Right renal cortex interstitium (tissue), 3 donors: ENCODE measurements at regions not wholly inside any gene's neighbourhood (a gene's known extent, or its start where the extent isn't known, plus 50 kb on each side); places are given as distances from the start of the nearest gene placed in this dataset.

Source experiments
- DNase-seq, 3 donors: peaks; one replicate each; pipeline ENCODE4 v3.0.0-alpha.2; 2013; ENCODE audit warnings: low read depth in 3 of 3, low spot score in 2 of 3

DNA sequence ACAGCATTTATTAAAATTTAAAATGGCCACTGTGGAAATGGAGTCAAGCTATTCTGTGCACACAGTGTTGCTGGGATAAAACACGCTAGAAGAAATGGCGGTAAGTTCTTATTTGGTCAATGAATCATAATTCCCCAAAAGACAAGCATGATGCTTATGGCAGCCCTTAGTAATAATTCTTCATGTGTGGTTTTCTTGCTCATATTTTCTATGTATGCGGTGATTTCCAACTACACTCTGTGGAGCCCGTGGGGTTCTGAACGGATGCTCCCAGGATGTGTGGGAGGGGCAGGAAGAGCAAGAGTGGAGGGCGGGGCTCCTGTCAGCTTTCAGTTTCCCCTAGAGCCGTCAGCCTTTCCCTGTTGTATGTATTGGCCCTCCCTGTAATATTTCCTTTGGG, 91.7 kb upstream of the RMDN2 start:
- DNase-seq = no peak

DNA sequence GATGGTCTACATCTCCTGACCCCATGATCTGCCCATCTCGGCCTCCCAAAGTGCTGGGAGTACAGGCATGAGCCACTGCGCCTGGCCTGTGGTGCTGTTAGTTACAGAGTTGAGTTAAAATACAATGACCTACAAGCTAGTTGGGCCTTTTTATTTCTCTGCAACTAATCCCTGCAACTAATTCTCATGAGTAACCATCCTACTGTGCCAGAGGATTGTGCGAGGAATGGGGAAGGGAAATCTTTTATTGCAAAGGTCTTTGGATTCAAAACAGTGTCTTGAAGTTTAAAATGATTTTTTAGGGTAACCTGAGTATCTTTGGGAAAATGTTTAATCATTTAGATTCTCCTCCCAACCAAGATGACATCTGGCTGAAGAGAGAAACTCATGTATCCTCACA, 88.8 kb upstream of the RMDN2 start:
- DNase-seq = no peak

DNA sequence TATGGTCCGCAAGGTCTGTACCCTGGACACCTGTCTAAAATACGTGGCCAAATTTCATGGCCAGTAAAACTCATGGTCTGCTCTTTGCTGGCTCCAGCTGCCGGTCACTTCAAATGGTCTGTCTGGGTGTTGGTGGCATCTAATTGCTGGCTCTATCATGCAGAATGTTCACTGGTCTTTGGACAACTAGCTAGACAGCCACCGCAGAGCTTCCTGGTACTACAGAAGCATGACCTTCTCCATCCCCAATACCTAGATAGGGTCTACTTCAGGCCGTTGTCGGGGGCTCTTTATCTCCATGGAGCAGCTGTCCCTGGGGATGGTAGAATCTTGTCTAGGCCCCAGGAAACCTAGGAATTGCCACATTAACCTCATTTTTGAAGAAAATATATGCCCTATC, 88.4 kb upstream of the RMDN2 start:
- DNase-seq = no peak

DNA sequence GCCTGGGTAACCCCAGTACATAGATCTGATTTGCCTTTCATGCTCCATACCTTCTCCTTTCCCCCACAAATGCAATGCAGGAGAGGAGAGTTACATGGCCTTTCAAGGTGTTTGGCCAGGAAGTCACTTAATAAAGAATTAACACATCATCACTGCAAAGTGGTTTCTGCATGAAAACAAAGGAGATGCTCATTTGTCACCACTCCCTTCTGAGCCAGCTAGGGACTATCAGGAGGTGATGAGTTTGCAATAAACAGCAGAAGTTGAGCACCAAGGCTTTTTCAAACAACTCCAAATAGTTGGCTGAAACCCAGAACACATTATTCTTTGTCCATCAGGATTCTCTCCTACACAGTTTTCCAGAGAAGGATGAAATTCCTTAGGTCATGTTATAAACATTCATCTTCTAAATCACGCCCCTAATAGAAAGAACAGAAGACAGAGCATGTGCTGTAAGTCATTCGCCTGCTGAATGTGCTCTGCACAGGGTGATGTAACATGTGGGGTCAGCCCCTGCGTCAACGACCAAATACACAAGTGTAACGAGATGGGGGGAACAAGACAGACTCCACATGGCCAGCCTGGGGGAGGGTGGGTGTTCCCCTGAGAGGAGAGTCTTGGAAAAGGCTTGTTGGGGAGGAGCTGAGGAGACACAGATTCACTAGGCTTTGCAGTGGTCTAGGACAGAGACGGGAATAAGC, 87.3 kb upstream of the RMDN2 start:
- DNase-seq = no peak

DNA sequence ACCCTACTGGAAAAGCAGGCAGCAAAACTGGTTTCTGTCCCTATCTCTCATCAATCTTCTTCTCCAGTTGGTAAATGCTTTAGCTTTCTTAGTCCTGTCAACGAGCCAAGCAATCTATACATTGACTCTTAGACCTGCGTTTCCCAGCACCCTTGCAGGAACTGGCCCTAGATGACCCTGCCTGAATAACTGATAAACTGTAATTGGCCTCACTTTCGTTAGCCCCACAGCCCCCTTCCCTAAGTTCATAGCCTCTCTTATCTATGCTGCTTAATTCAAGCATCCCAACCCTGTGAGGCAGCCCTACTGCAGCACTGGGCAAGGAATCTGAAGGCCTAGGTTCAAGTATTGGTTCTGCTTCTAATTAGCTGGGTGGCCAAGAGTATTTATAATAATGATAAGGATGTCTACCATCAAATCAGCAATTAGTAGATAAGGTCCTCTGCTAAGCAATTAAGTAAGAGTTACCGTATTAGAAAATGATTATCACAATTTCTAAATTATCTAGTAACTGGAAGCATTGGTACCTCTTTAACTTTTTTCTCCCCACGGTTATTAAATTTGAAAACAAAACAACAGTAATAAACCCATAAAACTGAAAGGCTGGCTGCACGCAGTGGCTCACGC, 86.4 kb upstream of the RMDN2 start:
- no peak for DNase-seq

DNA sequence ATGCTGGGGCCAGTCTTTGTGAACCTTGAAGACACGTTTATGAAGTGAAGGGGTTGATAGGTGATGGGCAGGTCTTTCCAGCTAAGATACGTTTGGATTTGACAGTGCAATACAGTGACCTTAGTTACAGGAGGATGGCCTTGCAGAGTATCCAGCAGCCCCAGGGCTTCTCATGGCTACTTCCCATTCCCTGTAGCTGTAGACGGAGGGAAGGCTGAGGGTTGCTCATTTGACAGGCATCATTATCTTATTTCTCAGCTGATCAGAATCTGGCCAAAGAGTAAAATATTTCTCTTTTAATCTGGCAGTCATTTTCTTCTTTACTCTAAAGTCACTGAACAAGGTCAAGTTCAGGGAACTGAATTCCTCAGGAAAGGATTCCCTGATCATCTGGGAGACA, 85.1 kb upstream of the RMDN2 start:
- no peak for DNase-seq

DNA sequence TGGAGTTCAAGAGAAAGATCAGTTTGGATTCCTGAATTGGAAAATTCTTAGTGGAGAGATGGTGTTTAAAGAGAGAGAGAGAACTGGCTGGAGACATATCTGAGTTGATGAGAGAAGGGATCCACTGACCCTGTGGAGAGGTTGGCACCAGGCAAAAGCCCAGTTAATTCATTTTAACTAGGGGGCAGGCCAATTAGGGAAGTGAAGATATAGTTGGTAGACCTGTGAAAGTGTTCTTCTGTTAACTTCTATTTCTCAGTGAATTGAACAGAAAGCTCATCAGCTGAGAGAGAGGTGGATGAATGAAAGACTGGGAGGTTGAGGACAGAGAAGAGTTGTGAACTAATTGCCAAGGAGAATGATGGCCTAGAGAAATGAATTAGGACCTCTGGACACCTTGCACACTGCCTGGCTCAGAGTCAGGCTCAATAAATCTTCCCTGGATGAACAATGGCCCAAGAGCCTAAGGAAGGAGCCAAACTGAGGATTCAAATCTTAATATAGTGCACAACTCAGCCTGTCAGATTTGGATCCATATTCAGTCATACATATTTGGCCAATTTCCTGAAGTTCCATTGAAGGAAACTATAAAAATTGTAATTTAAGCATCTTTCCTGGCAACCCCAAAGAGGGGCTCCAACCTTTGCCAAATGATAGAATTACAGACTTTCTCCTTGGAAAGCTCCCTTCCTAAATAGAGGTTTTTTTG, 82.2 kb upstream of the RMDN2 start:
- DNase-seq = no peak

DNA sequence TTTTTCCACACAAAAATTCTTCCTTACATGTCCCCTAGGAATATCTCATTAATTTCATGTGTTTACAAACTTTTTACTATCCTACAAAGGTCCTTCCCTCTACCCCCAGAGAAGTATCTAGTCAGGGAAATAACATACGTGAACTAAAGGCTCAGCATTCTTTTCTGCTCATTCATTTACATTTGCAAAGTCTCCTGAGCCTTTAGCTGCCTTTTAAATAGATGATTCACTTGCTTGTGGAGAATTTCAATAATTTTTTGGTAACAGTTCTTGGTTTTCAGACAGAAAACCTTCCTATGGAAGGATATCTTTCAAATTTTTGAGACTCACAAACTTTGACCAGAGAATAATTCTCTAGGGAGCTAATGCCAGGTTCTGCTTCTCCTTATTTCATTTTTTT, 81.5 kb upstream of the RMDN2 start:
- DNase-seq = no peak

DNA sequence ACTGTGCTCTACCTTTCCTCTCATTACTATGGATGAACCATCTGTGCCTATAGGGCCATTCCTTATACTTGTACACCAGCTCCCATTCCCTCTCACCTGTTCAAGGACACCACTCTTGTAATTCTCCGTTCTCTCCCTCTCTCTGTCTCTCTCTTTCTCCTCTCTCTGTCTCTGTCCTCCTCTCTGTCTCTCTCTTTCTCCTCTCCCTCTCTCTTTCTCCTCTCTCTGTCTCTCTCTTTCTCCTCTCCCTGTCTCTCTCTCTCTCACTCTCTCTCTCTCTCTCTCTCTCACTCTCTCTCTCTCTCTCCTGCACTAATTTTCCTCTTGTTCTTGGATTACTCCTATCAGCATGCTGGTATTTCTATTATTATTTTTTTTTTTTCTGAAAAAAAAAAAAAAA, 78.9 kb upstream of the RMDN2 start:
- no peak for DNase-seq

DNA sequence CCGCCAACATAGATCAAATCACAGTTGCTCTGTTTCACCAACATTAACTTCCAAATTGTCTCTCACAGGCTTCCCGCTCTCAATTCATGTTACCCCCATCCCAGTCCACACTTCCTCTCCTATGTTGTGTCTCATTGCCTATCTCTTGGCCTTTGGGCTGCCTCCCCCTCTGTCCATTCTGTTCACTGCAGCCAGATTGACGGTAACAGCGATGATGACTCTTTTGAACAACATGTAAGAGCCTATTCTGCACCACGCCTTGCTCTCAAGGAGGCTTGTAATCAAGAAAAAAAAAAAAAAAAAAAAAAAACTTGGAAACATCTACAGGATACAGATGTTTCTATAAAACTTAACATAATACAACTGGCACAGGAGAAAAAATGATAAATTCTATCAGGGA, 77.3 kb upstream of the RMDN2 start:
- no peak for DNase-seq

DNA sequence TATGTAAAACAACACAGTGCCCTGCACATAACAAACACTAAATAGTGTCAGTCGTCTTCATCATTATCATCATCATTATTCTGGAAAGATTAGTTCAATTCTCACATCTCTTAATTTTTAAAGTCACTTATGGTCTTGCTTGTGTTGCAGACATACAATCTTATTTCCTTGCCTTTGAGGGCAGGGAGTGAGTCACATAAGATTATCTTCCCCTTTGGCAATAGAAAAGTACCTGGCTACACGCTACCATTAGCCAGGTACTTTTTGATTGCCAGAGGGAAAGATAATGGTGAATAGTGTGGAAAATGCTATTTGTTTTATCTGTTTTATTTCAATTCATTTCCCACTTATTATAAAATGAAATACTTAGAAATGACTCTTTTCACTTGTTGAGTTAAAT, 76.6 kb upstream of the RMDN2 start:
- no peak for DNase-seq

DNA sequence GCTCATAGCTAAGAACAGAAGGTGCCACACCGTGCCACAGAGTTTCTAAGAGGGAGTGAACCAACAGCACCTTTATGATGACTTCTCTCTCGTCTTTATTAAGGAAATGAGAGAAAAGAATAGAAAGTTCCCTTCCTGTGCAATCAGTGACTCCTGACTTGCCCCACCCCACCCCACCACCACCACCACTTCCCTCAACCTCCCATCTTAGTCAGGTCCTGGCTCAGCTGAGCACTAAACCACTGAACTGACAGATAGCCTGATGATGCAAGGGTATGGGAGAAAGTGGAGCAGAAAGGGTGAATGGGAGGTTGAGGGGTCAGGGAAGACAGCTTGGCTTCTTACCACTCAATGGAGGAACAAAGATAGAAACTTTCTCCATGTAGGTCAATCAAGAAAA, 75.2 kb upstream of the RMDN2 start:
- DNase-seq = no peak

DNA sequence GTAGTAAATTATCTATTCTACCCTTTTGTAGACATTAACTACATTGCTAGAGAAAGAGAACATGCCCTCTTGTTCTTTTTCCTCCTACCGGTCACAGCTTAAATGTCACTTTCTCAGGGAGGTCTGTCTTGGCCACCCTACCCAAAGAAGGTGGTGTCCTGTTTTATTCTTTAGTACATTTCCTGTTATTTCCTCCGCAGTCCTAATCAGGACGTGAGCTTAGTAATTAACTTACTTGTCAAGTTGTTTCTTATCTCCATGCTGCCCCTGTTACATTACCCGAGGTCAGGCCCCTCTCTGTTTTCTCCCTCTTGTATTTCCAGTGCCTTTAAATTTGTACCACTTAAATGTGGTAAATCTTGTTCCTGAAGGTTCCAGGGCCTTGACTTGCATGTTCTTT, 73.7 kb upstream of the RMDN2 start:
- no peak for DNase-seq

DNA sequence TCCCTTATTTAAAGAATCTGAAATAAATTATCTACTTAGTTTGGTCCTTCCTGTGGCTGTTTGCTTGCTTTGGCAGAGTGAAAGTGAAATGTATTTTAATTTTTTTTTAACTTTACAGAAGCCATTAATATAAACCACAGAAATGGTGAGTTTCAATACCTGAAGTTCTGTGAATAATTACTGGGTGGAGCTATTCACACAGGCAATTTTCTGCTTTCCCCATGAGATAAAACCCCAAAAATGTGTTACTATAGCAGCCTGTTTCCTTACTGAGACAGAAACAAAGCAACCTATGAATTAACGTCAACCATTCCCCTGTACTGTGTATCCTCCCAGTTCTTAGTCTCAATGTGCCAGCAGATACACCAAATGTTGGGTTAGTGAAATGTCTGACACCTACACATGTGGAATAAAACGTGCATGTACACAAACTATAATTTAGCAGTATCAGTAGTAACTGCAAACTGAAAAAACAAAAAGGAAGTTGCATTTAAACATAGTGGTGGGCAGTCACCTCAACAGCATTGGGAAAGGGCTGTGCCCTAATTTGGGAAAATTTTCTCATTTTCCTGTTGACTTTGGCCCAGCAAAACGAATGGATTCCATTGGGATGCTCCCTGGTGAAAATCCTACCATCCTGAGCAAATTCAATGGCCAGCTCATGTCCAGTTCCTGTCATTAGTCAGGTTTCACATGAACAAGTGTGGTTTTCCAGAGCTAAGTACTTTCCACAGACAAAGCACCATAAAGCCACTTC, 73.1 kb upstream of the RMDN2 start:
- no peak for DNase-seq

DNA sequence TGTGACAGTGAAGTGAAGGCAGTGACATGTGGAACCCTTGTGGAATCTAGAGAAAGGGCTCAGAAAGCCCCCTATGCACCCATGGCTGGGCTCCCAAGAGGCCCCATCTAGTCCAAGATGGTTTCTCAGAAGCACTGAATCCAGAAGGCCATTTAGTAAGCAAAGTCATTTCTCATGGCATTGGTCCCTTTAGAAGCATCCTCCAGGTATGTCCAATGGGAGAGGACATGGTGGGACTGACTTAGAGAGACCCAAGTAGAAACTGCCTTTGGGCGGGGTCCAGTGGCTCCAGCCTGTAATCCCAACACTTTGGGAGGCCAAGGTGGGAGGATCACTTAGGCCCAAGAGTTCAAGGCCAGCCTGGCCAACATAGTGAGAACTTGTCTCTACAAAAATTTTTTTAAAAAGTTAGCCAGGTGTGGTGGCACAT, 72.5 kb upstream of the RMDN2 start:
- DNase-seq = no peak

DNA sequence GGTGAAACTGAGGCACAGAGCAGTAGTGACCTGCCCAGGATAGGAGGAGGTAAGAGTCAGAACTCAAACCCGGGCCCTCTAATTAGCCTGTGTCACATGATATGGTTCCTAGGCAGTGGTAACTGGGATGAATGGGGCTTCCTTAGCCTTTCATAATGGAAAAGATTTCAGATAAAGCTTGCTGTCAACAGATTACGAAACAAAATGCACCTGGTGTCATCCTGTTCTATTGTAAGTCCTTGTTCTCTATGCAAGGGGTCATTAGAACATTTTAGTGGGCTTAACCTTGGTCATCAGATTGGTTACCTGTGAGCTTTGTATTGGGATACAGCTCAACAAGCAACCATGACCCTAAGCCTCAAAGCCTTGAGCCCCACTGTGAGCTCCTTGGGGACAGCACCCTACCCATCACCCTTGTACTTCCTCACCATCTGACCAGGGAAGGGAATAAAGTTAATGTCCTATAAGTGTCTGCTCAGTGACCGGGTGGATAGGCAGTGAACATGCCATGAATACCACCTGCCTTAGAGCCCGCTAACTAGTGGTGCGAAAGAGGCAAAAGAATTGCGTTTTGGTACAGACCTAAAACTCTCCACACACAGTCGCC, 70.3 kb upstream of the RMDN2 start:
- DNase-seq = no peak

DNA sequence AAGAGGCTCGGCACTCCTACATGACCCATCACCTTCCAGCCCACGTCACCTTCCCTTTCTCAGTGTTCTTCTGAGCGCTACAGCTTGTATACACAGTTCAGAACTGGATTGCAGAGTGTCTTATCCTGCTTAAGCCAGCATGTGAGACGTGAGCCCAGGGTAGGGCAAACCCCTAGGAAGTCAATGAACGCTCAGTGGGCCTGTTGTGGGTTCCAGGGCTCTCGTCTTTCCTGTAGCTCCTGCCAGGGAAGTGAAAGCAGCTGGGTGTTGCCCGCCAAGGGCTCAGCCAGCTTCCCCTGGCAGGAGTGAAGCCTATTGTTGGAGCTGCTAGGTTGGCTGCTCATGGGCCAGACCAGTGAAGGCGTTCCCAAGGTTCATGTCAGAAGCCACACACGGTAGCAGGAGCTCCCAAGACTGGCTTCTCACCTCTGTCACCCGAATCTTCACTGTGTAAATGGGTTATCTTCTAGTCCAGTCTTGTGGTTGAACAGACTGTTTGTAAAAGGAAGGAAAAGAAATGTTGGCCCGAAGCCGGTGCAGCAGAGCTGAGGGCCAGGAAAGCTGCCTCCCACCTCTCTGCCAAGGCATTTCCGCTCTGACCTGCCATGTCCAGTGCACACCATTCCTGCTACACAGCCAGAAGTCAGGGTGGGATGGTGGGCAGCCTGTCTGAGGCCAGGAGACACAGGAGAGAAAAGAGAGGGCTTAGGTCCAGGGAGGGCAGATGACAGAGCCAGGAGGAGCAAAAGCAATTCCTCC, 69.6 kb upstream of the RMDN2 start:
- DNase-seq = no peak

DNA sequence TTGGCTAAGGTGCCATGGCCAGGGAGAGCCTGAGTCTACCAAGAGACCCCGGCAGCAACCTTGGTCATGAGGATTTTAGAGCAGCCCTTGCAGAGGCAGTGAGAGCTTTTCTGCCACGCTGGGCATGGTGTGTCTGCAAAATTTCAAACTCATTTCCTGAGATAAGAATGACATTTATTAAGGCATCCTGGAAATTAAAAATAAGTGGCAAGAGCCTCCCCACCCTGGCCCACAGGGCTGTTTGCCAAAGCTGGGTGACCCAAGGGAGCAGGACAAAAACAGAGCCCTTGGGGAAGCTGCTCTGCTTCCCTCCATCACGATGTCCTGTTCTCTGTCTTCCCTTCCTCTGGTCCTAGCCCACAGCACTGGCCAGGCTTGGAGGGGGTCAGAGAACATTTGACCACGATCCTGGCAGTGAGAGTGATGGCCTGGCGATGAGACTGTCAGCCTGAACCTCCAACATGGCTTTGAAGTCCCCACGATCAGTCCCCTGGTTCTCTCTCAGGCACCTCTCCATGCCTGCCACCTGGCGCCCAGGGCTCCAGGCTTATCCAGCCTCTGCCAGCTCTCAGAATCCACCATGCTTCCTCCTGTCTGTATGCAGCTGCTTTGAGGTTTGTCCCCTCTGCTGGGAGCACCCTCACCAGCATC, 68.9 kb upstream of the RMDN2 start:
- no peak for DNase-seq

DNA sequence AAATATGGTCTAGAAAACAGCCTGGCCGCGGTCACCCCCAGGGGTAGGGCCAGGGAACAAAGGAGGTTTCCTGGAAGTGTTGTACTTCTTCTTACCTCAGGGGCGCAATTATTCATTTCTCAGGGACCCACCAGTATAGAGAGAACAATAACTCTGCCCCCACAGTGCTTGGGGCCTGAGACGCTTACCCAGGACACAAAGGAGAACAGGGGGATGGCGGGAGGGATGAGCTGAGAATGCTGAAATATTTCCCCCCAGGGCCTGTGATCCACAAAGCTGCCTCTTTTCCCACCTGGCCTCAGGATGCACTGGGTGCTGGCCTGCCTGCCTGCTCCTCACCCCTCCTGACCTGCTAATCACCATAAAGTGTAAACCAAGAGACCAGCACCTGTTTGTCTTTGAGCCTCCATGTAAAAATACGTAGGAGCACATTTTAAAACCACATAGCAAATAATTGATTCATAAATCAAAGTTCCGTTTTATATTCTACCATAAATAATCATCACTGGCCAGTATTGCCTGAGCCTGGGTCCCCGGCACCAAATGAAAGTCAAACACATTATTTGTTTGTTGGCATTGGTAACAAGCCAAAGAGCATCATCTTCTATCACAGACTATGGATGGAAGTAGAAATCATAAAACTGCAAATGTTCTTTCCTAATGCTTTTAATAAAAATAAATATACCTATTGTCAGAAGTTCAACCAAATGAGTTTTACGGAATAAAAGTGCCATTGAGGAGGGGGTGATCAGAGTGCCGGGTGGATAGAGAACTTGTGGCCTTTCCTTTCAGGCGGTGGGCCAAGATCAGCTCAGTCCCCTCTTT, 67.3 kb upstream of the RMDN2 start:
- no peak for DNase-seq
